HPDE6-E6E7 (cell line): ENCODE measurements at regions not wholly inside any gene's neighbourhood (a gene's known extent, or its start where the extent isn't known, plus 50 kb on each side); places are given as distances from the start of the nearest gene placed in this dataset.
"Not testable (repeated sequence)": the region's sequence is repeated elsewhere in the genome, so short reads cannot be mapped to it uniquely, and the experiment has no call there.

Source experiments
- DNase-seq: peaks from one replicate; pipeline ENCODE4 v3.0.0; 2011; ENCODE audit warnings: missing footprints; ENCODE audit errors: extremely low spot score

- no peak for DNase-seq
These were observed 88.9 kb upstream of the WAC start for GRCh38 chr10:28444031-28444430.

GRCh38 chr10:28445516-28445915 lies 87.4 kb upstream of the WAC start:
- DNase-seq: no peak

- DNase-seq: no peak
These were observed 83.5 kb upstream of the WAC start for GRCh38 chr10:28449382-28449781.

GRCh38 chr10:28449926-28450325 lies 83.0 kb upstream of the WAC start:
- DNase-seq: no peak

GRCh38 chr10:28453926-28454325 lies 79.0 kb upstream of the WAC start:
- no peak for DNase-seq

DNA sequence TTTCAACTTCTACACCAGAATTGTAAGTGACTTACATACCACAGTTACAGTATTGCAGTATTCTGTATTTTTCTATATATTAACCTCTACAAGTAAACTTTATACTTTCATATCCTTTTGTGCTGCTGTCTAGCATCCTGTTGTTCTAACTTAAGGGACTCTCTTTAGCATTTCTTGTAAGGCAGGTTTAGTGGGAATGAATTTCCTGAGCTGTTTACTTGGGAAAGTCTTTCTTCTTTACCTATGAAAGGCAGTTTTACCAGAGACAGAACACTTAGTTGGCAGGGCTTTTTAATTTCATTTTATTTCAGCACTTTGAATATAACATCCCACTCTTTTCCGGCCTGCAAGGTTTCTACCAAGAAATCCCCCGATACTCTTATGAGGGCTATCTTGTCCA lies 75.8 kb upstream of the WAC start:
- DNase-seq: no peak

DNA sequence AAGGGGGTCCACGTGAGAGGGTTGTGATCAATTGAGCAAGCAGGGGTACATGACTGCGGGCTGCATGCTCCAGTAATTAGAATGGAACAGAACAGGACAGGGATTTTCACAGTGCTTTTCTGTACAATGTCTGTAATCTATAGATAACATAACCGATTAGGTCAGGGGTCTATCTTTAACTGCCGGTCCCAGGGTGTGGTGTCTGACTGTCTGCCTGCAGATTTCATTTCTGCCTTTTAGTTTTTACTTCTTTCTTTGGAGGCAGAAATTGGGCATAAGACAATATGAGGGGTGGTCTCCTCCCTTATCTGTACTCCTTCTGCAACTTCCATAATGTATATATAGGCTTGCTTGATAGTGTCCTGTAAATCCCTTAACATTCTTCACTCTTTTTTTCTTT lies 75.0 kb upstream of the WAC start:
- DNase-seq: not testable (repeated sequence)

DNA sequence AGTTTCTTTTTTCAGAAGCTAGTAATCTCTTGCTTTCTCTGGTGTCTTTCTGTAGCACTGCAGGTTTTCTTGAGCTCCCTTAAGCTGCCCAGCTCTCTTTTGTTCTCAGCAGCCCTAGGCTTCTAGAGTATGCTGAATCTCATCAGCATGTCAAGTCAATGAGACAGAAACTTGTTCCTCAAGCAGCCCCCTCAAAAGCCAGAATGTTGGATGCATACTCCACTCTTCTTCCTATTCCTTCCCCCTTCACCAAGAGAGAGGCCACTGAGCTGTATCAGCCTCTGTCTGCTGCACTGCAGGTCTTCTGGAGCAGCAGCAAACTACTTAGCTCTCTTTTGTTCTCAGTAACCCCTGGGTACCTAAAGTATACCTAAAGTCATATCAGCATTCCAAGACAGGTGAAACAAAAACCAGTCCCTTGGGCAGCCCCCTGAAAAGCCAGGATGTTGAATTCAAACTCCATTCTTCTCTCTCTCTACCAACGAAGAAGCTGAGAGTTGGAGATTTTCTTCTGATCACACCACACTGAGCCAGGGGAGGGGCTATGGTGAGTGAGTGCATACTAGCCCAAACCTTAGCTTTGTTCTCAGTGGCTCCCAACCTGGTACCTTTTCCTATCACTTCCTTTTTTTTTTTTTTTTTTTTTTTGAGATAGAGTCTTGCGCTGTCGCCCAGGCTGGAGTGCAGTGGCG lies 73.3 kb upstream of the WAC start:
- no peak for DNase-seq

DNA sequence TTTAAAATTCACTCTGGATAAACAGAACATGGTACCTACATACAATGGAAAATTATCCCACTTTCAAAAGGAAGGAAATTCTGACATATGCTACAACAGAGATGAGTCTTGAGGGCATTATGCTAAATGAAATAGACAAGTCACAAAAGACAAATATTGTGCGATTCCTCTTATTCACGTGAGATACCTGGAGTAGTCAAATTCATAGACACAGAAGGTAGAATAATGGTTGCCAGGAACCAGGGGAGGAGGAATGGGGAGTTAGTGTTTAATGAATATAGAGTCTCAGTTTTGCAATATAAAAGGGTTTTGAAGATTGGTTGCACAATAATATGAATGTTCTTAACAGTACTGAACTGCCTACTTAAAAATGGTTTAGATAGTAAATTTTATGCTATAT lies 69.8 kb upstream of the WAC start:
- no peak for DNase-seq

- DNase-seq: no peak
These were observed 69.1 kb upstream of the WAC start for GRCh38 chr10:28463676-28464395.

- no peak for DNase-seq
These were observed 65.3 kb upstream of the WAC start for GRCh38 chr10:28467615-28468014.

- no peak for DNase-seq
These were observed 64.0 kb upstream of the WAC start for GRCh38 chr10:28468707-28469483.

GRCh38 chr10:28470873-28471651 lies 61.9 kb upstream of the WAC start:
- DNase-seq: no peak

DNA sequence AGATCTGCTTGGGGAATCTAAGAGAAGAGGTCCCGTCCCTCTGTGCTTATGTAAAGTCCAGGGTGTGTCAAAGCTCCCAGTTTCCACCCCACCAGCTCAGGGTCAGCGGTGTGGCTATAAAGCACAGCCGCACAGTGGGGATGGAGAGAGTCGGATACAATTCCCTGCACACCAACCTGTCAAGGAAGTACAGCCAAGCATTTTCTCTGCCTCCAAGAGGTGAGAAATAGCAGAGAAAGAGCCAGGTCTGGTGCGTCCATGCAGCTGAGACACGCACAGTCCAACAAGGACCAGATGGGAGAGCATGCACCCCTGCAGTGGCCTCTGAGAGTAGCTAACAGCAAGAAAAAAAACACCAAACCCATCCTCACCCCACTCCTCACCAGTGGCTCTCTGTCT lies 61.3 kb upstream of the WAC start:
- DNase-seq: no peak

- no peak for DNase-seq
These were observed 54.3 kb upstream of the WAC start for GRCh38 chr10:28478646-28479045.

DNA sequence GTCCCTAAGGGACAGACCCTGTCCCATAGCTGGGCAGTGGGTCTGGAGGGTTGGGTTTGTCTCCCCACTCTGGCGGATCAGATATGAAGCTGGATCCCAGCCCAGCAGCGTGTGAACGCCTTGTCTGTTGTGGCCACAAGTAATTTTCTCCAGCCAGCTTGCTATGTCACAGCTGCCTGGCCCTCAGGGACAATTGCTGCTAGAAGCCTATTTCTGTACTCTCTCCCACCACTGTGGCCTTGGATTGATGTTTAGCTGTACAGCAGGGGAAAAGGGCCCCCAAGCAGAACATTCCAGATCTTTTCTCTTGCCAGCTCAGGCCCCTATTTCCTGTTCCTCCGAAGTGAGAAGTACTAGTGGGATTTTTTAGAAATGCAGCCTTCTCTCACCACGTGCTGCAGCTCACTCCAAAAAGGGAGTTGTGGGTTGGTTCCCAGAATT lies 53.5 kb upstream of the WAC start:
- no peak for DNase-seq

DNA sequence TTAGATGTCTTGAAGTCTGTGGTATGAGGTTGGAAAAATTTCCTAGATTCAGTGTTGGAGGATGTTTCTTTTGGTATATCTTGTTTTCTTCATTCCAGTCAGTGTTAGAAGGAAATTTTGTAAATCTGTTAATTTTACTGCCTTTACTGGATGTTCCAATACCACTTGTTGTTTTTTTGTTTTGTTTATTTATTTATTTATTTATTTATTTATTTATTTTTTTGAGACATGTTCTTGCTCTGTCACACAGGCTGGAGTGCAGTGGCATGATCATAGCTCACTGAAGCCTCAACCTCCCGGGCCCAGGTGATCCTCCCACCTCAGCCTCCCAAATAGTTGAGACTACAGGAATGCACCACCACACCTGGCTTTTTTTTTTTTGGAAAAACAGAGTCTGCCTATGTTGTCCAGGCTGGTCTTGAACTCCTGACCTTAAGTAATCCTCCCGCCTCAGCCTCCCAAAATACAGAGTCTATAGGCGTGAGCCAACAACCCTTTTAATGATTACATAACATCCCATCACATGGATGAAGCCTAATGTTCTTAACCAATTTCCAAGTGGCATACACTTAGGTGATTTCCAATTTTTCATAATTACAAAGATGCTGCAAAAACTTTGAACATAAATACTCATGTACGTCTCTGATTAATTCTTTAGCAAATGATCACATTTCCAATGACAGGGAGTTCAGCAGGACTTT lies 52.8 kb upstream of the WAC start:
- DNase-seq: no peak

DNA sequence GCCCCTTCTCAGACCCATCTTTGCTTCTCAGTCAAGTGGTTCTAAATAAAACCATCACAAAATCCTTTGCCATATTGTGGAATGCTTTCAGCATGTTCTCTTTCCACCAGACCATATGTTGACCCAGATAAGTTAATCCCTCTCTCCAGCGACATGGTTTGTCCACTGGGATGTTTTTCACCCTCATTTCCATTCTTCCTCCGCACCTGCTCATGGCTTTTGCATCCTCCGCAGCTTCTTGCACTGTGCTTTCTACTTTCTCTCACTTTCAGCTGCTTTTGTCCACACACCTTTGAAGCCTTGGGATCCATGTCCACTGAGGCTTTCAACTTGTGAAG lies 52.3 kb upstream of the WAC start:
- DNase-seq: no peak

GRCh38 chr10:28481346-28481745 lies 51.6 kb upstream of the WAC start:
- DNase-seq: not testable (repeated sequence)

- DNase-seq: no peak
These were observed 51.0 kb upstream of the WAC start for GRCh38 chr10:28481968-28482367.
